HG03520 (cell line): ENCODE measurements at regions not wholly inside any gene's neighbourhood (a gene's known extent, or its start where the extent isn't known, plus 50 kb on each side); places are given as distances from the start of the nearest gene placed in this dataset.
"Not testable (repeated sequence)": the region's sequence is repeated elsewhere in the genome, so short reads cannot be mapped to it uniquely, and the experiment has no call there.

Experiments used
- ATAC-seq: cut with Tn5 transposase; IDR thresholded peaks from one replicate; pipeline ENCODE4 v1.9.1; 2021; ENCODE audit warnings: mild to moderate bottlenecking, moderate library complexity; ENCODE audit not compliant: unreplicated experiment

DNA sequence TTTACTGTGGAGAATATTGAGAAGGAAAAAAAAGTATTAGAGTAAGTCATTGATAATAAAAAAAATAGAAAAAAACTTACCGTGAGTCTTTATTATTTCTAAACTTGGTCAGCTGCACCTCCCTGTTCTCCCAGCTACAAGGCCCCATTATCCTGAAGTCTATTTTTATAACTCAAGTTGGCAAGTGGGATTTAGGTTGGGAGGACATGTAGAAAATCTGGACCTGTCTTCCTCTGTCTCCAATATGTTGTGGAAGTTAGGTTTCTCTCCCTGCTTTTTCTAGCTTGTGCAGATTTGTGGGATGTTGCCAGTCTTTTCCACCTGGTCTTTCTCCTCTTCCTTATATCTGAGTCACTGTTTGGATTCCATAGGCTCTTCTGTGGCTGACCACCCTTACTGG lies 361.4 kb downstream of the HLX start:
- ATAC-seq = no peak

DNA sequence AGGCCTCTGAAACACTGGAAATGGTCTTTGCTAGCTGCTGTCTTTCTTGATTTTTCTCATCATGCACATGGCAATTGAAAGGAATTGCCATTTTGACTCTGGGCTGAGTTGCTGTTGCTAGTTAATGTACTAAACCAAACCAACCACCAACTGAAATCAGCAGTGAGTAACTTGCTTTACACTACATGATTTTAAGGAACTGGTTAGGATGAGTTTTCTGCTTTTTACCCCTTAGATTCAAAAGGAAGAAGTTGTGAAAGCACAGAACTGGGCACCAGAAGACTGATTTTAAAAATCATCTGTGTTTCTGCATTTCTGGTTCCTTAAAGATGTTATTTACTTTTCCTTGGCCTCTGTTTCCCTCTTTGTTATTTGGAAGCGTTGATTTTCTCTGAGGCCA lies 361.9 kb downstream of the HLX start:
- ATAC-seq = no peak

DNA sequence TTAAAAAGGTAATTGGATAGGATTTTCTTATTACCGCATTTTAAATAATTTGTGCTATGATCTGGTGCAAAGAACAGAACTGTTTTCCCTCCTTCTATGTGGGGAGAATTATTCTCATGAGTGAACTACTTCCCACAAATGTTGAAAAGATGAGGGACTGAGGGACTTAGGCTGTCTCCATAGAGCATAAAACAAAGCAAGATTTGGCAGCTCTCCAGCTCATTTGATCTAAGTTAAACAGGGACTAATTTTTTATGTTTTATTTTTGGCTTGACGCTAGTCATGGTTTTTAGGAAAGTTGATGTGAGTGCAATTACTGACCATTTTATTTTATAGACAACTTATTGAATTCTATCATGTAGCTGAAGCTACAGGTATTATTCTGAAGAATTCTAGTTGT lies 362.3 kb downstream of the HLX start:
- ATAC-seq = no peak

DNA sequence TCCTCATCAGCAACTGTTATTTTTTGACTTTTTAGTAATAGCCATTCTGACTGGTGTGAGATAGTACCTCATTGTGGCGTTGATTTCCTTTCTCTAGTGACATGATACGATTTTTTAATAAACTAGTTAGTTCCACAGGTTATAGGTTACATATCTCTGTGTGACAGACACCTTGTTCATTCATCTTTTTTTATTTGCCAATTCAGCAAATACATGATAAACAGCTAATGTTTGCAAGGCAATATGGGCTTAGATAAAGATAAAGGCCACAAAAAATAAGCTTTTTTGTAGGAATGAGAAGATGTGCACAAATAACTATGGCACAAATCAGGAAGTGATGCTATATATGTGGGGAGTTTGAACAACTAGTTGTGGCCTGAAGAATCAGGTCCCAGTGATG lies 366.8 kb downstream of the HLX start:
- no peak for ATAC-seq

DNA sequence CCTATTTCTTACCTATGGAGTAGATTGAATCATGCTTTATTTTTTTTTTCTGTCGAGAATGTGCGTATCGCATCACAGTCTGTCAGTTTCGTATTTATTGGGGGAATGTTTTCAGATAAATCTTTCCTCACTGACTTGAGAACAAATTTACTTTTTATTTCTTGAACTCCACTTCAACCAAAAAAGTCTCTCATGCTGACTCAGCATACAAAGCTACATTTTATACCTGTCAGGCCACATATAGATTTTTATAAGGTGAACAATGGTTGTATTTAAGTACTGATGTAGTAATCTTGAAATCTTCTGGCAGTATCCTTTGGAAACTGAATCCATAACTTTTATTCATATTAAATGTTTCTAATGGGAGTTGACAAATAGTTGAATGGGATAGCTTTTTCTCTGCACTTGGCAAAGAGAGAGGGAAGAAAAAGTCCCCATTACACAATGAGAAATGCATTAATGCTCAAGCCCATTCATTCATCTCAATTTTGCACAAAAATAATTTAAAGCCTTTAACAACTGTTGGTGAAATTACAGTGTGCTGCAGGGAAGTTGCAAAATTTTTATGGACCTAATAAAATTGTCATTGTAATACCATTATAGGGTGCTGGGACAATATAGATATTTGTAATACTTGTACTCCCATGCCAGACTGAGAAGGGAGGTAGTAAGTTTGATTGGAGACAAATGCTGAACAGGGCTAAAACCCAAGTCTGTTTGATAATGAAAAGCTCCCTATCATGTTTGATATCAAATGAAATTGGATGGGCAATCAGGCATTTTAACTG lies 367.6 kb downstream of the HLX start:
- no peak for ATAC-seq

DNA sequence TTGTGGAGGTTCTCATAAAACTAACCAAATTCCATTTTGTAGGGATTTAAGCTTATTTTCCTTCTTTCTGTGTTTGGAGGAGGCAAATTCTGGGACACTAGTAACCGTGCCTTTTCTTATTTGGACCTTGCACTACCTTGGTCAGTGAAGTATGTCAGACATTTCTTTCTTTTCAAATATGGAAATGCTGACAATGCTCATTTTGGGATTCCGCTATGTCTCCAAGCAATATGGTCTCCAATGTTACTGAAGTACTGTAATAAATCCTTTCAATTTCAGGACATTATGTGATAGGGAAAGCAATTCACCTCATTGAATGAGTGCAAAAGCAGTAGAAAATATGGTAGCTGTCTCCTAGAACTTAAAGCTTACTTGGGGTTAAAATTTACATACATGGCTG lies 372.3 kb downstream of the HLX start:
- ATAC-seq = no peak

DNA sequence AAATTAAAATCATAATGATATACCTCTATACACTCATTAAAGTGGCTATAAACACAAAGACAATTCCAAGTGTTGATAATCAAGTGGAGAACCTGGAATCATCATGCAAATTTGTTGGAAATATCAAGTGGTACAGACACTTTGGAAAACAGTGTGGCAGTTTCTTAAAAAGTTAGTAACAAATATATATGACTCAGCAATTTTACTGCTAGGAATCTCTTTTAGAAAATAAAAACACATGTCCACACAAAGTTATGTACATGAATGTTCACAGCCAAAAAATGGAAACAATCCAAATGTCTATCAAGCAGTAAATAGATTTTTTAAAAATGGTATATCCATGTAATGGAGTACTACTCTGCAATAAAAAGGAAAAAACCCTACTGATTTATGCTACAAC lies 375.6 kb downstream of the HLX start:
- ATAC-seq = no peak

DNA sequence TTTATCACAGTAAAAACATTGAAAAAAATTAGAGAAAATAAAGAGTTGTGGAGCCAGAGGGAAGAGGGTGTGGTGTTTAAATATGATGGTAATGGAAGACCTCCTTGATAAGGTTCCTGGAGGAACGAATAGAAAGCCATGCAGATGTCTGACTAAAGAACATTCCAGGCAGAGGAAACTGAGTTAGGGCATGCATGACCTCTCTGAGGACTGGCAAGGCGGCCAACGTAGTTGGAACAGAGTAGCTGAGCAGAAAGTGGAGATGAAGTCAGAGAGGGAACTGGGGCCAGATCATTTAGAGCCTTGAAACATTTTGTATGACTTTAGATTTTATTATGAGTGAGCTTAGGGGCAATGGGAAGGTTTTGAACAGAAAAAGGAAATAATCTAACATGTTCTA lies 377.5 kb downstream of the HLX start:
- ATAC-seq = no peak

DNA sequence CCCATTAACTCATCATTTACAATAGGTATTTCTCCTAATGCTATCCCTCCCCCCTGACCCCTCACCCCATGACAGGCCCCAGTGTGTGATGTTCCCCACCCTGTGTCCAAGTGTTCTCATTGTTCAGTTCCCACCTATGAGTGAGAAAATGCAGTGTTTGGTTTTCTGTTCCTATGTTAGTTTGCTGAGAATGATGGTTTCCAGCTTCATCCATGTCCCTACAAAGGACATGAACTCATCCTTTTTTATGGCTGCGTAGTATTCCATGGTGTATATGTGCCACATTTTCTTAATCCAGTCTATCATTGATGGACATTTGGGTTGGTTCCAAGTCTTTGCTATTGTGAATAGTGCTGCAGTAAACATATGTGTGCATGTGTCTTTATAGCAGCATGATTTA lies 378.3 kb downstream of the HLX start:
- ATAC-seq = not testable (repeated sequence)

DNA sequence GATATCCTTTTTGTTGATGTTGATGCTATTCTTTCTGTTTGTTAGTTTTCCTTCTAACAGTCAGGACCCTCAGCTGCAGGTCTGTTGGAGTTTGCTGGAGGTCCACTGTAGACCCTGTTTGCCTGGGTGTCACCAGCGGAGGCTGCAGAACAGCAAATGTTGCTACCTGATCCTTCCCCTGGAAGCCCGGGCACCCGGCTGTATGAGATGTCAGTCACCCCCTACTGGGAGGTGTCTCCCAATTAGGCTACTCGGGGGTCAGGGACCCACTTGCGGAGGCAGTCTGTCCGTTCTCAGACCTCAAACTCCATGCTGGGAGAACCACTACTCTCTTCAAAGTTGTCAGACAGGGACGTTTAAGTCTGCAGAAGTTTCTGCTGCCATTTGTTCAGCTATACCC lies 383.4 kb downstream of the HLX start:
- ATAC-seq = not testable (repeated sequence)

DNA sequence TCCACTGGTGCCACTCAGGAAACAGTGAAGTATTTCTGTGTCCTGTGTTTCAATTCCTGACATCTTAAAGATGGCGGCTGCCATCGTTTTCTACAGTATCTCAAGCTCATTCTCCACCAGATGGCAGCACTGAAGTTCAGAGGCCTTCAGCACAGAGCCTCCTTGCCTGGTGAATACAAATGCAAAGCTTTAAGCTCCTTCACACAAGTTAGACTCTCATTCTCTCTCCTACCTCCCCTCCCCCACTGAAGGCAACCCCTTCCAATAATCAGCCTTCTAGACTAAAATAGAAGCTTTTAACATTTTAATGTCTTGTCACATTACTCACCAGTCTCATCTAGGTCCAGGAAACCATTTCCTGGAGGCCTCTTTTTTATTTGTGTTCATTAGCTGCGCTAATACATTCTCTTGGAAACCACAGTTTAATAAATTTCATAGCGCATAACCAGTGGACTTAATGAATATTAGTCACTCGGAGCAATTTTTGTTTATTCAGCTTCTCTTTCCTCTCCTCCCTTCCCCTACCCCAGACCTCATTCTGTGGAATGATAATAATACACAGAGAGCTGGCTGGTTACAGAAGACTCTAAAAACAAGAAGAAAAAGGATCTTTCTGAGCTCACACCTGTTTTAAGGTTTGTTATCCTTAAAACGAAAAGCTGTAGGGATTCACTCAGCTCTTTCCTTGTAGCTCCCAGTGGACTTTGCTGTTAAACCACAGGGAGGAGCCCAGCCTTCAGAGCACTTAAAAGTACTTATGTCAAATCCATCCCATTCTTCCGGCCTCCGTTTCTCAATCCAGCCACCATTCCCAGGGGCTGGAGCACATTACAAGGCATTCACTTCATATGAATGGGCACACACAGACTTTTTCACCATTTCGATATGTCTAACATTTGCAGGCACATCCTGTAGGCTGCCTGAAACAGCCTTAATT lies 384.9 kb downstream of the HLX start:
- peak; percentile 98 for ATAC-seq

DNA sequence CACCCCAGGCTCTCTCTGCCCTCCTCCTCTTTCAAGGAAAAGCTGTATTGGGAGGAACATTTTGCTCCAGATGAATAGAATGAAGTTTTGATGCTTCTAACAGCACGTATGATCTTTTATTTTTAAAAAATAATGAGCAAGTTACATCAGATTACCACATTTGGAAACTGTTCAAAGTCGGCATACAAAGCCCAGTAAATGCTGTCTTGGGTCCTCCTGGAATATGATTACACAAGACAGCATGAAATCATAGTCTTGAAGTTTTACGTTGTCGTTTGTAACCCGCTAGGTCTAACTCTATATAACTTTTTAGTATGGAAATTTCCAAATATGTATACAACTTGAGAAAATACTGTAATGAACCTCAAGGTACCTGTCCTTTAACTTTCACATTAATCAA lies 385.6 kb downstream of the HLX start:
- ATAC-seq = no peak

DNA sequence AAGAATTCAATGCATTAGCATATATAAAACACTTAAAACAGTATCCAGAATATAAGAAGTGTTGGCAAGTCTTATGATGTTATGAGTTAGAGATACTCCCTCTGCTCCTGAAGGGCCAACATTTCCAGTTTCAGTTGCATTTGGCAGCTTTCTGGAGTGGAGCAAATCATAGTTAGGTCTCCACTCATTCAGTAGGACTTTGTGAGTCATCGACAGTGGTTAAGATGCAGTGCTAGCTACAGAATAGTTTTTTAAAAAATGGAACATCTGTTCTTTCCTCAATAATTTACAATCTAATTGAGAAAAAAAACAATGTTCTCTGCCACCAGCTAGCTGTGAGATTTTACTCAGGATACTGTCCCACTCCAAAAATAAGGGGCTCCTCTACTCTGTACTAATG lies 389.1 kb downstream of the HLX start:
- no peak for ATAC-seq

DNA sequence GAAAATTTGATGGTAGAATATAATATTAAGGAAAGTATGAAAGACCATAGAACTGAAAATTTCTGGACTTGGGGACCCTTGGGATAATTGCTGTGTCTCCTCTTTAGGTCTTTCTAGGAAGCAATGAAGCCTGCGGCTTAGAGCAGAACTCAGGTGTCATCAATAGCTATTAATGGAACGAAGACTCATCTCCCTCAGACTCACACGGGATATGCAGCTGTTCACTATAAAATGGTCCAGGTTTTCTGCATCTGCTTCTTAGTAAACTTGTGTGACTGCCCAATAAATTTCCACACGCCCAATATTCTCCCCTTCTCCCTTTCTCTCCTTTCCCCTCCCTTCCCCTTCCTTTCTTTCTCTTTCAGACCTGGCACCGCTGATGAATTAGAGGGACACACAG lies 392.5 kb downstream of the HLX start:
- ATAC-seq = no peak

DNA sequence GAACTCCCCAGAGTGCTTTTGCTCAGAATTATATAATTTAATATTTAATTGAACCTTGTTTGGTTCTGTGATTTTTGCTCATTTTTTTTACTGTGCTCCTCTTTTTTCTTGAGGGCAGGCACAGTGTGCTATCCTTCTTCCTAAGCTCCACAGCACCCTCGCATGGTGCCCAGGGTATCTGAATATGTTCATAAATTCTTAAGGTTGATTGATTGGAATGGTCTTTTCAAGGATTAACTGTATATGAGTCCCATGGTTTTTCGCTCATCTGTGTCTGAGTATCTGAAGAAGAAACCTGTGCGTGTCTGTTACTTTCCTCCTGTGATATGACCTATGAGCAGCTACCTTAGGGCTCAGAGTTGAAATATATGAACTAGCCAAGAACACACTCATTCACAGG lies 393.7 kb downstream of the HLX start:
- ATAC-seq = no peak

DNA sequence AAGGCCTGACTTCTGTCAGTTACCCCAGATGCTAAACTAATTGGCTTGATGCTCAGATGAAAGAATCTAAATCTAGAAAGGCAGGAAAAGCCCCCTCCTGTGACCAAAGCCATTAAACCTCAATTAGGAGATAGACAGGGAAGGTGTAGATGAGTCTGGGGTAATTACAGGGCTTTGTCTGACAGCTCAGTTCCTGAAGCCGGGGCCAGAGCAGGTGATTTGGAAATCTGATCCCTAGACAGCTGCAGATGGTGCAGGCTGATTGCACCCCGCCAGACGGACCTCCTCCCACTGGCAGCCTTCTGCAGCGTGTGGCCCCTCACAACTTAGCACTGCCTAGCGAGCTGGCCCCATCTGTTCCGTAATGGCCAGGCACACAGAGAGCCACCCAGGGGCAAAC lies 395.1 kb downstream of the HLX start:
- ATAC-seq = no peak

DNA sequence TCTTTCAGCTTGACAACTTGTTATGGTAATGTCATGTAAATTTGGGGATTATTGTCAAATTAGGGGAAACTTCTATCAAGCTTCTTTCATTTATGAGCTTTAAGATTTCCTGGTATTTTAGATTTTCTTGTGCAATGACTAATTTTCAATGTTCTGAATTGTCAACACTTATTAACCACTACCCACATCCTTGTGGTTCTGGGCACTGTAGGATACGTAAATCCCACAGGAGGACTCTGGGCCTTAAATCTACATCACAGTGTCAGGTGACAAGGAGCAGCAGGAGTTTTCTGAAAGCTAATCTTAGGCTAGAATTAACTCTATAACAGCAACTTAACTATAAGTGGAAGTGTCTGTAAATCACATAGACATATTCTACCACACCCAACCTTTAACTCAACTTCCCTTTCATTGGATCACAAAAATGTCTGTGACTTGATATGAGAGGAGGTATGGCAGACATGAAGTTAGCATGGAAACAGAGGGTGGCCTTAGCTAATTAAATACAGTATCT lies 397.7 kb downstream of the HLX start:
- ATAC-seq = no peak

DNA sequence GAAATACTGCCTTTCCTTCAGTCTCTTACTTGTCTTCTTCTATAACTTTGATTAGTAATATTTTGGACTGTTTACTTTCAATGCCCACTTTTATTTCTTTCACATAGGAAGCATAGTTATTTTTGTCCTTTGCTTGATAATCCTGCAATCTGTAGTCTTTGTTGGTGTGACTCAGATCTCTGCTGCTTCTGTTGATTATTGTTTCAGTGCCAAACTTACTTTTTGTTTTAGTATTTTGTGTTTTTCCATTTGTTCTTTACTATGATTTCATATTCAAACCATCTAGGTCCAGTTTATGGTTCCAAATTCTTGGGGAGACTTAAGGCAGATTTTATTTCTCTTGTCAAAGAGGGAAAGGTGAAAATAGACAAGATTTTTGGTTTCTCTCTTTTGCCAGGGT lies 399.9 kb downstream of the HLX start:
- no peak for ATAC-seq

DNA sequence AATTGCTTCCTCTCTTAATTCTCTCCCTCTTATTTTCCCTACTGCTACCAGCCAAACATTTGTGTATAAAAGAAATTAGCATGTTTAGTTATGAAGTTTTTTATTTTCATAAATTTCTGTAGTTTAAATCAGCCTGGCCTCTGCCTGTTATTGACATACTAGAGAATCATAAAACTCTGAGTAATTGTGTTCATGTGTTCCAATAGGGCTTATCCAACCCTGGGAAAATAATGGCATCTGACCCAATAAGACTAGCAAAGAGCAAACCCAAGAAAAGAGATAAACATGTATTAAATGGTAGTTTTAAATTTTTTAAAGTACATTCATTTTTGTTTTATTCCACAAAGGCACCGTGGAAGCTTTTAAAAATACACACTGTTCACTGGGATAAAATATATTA lies 404.3 kb downstream of the HLX start:
- ATAC-seq = no peak

DNA sequence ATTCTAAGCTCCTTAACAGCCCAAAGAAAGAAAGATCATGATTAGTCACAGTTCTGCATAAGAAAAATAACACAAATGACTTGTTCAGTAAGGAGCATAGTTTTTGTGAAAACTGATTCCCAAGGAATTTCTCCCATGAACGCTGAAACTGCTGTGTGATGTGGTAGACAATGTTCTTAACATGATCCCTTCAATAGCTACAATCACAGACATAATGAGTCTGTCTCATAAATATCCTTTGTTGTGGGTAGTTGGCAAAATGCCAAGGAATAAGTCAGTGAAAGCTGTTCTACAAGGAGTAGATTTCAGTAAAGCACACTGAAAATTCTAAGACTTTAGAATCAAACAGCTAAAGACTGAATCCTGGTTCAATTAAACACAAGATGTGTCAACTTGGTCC lies 404.8 kb downstream of the HLX start:
- no peak for ATAC-seq

DNA sequence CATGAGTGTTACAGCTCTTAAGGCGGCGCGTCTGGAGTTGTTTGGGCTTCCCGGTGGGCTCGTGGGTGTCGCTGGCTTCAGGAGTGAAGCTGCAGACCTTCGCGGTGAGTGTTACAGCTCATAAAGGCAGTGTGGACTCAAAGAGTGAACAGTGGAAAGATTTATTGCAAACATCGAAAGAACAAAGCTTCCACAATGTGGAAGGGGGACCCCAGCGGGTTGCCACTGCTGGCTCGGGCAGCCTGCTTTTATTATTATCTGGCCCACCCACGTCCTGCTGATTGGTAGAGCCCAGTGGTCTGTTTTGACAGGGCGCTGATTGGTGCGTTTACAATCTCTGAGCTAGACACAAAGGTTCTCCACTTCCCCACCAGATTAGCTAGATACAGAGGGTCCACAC lies 405.7 kb downstream of the HLX start:
- not testable (repeated sequence) for ATAC-seq
